Middle frontal gyrus (tissue), 1 donor: ENCODE measurements at regions not wholly inside any gene's neighbourhood (a gene's known extent, or its start where the extent isn't known, plus 50 kb on each side); places are given as distances from the start of the nearest gene placed in this dataset.

ENCODE experiments used
- DNase-seq: peaks from one replicate; pipeline ENCODE4 v3.0.0-alpha.2; 2015; ENCODE audit warnings: low spot score; ENCODE audit errors: extremely low spot score

DNA sequence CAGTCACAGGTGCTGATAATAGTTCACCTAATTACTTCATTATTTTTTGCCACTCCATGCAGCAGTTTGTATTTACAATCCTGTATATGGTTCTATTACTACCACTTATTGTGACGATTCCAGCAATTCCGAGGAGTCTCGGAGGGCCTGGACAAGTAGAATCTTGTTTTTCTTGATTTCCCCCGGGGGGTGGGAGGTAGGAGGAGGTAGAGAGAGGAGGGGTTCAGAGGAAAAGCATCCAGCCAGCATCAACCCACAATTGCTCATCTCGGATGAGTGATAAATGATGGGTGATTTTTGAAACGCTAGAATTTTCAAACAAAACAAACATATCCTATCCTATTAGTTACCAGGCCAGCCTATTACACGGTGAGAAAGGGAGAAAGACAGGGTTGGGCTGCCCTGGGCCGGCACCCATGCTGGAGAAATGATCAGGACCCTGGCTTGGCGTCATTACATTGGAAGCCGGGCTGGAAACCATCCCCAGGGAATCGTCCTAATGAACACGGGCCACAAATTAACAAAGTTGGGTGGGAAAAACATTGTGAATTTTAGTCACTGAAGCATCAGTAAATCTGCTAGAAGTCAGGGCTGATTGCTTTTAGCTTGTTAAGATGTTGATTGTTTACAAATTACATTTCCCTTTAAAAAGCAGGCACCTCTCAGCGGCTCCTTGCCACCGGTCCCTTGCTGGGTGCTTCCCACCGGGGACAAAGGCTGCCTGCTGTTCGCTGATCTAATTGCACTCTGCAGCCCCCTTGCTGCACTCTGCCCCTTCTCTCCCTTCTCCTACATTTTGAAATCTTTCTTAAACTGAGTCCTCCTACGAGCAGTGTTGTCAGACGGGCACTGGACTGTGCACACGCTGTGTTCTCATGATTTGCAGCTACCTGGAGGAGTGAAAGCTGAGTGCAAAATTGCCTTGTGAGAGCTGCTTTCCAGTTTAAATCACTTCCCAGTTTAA is 95.5 kb downstream of the FAM204A start:
- DNase-seq: no peak

DNA sequence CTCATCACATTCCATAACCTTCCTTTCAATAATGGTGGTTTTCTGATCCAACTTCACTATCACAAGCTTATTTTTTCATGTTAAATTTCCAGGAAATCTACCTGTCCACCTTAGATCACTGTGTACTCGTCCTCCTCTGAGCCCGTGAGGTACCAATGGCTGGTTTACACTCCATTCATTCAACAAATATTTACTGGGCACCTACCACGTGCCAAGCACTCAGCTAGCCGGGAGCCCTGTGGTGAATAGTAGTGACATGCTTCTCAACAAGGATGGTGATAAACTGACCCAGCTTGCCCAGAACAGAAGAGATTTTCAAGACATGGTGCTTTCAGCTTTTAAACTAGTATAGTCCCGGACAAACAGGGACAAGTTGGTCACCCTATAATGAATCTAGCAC is 98.2 kb downstream of the FAM204A start:
- no peak for DNase-seq

DNA sequence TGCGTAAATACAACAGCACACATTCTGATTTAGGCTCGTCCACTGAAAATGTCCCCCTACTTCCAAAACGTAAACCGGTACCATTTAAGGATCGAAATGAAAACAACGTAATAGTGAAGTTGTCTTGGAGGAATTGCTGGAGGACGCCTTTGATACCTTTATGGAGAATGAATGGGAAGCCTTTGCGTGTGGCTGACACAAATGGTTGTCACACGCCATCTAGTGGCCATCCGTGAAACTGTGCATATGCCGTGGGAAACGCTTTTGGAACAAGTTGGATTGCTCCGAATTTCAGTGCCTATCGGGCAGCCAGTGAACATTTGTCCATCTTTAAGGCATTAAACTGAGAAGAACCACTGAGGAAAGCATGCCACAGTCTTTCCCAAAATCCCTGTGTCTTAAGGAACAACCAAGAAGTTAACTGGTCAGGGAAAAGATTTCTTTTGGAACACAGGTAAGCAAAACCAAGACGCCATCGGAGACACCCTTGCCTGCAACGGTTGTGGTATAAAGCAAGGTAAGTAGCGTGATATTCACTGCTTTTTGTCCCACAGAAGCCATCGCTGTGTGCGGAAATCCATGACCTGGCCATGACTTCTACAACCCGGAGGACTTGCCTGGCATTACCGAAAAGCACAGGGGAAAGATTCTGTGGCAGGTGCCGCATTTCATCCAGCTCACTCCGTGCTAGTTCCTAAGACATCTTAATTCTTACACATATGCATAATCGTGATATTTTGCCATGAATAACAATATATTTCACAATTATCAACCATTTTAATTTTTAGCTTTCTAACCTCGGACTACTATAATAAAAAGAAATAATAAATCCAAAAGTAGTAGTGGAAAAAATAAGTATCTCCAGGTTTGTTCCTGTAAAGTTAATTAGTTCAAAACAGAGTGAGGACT is 100.6 kb downstream of the FAM204A start:
- peak; percentile 84 for DNase-seq

DNA sequence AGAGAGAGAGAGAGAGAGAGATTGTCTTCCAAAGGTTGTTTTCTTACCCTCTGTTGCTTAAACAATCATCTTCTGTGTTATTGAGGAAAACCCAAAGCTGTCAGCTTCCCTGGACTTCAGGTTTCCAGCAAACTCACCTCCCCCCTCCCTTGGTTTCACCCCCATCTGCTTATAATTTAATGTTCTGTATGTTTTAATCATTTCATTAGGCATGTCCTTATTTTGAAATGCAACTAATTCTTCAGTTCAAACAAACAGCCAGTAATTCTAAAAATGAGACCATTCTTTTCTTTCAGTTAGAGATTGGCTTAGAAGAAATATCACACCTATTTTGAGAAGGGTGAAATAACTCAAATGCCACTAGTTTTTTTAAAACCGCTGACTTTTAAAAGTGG is 102.9 kb downstream of the FAM204A start:
- no peak for DNase-seq

DNA sequence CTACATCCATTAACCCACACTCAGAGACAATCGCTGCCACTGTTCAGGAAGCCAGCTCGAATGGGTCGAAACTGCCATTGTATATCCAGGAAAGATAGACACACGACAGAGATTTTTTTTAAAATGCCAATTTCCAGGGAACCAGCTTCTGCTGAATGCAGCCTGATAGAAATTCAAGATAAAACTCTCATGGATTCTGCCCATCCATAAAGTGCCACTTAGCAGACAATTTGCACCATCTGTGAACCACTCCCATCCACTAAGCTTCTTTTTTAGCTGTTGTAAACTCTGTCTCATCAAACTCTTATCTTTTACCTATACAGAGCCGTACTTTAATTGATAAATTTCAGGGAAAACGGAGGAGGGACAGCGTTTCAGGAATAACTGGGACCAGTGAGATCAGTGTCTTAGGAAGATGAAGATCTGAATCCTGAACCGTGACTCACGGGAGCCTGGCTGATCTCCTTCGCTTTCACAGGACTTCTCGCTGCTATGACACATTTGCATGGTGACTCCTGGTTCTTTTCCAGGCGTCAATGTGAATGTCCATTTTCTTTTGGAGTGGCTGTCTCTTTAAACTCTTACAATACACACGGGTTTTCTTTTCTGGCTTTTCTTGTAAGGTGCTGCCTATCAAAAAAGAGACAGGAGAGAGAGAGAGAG is 103.4 kb downstream of the FAM204A start:
- no peak for DNase-seq

DNA sequence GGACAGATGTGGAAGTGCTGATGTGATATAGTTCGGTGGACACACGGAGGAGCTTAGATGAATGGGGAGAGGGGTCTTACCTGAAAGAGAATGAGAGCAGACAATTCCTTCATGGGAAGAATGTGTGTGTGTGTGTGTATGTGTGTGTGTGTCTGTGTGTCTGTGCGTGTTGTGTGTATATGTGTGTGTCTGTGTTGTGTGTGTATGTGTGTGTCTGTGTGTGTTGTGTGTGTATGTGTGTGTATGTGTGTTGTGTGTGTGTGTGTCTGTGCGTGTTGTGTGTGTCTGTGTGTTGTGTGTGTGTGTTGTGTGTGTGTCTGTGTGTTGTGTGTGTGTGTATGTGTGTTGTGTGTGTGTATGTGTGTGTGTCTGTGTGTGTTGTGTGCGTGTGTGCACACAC is 104.2 kb downstream of the FAM204A start:
- DNase-seq: no peak

DNA sequence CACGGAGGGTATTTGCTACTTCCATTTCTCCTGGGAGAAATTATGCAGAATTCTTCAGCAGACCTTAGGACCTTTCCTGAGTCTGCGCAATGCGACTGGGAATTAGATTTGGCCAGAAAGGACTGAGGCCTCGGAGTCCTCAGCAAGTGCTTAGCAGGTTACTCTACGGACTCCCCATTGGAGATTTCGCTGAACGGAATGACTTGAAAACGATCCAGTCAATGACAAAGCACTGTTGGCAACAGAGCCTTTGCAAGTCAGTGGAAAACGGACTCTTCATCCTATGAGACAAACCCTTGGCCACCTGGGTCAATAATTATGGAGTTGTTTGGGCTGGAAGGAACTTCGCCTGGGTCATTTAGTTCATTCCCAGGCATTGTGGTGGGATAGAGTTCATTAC is 107.4 kb downstream of the FAM204A start:
- no peak for DNase-seq

DNA sequence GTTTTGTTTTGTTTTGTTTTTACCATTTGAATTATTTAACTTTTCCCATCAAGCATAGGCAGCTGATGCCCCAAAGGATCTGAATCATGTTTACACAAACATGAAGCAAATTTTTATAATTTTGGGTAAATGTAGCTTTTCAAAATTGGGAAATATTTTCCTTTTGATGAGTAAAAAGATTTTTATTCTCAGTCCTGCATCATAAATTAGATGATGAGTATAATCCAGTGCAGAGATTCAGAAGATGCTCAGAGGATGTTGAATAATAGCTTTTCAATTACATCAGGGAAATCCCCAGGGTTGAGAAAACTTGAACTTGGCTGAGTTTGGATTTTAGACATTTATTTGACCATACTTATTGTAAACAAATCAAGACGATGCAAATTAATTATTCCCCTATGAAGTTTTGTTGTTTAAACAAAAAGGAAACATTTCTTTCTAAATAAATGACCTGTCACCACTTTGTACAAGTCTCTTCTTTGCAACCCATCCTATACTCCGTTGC is 121.7 kb downstream of the FAM204A start:
- DNase-seq: no peak

DNA sequence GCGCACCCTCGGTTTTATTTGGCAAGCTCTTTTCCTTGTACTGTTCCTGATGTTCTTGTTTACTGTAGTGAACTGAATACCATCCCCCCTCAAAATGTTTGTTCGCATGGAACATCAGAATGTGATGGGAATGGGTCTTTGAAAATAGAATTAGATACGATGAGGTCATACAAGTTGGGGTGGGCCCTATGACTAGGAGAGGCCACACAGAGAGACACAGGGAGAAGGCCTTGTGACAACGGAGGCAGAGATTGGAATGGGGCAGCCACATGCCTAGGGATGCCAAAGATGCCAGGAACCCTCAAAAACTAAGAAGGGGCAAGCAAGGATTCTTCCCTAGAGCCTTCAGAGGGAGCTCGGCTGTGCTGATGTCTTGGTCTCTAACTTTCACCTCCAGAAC is 123.6 kb downstream of the FAM204A start:
- no peak for DNase-seq

DNA sequence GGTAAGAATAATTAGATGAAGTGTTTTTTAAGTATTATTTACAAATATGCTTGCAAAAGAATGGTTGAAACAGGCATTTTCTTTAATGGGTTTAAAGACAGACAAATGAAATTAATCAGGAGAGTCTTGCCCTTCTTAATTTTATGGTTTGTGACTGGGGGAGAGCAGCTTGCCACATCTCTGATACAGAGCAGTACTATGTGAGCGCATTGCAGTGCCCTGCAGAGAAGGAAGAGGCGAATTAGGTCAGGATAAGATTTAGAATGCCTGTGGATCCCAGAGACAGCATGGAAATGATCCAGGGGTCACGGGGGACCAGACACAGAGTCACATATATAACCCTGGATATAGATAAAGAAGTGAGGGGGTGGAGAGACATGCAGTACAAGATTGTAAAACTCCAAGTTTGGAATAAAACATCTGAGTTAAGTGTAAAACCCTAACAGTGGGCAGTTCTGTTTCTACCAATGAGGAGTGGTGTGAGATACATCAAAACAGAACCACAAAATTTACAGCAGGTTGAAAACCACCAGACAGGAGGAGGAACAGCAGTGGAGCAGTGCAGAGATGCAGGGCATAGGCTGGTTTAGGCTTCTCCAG is 125.5 kb downstream of the FAM204A start:
- no peak for DNase-seq

DNA sequence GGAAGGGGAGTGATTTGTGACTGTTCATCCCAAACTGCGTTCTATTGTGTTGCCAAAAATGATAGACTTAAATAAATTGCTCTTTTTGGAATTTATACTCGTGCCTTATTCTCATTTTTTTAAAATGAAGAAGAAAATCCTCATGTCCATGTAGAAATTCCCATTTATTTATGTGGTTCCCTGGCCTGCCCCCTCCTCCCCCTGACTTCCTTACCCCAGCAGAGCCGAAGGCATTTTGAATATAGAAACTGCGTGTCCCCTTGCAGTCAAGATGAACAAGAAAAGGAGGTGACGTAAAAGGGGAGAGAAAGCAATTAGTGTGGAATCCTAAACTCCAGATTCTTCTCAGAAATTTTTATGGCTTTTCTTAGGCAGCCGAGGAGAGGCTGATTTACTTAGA is 126.1 kb downstream of the FAM204A start:
- DNase-seq: no peak

DNA sequence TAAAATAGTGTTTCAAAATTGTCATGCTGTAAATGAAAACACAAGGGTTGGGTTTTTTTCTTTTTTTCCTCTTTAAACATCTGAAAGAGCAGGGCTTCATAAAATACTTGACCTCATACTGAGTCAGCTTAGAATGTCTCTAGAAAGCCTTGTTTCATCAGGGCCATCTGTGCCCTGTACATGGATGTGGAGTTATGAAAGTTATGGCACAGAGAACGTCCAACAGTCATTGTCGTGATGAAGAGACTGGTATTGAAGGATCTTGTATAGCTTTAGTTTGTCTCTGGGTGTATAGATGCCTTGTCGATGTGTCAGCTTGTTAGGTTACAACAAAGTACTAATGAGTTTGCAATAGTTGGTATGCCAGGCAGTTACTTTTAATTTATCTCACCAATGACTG is 127.3 kb downstream of the FAM204A start:
- no peak for DNase-seq

DNA sequence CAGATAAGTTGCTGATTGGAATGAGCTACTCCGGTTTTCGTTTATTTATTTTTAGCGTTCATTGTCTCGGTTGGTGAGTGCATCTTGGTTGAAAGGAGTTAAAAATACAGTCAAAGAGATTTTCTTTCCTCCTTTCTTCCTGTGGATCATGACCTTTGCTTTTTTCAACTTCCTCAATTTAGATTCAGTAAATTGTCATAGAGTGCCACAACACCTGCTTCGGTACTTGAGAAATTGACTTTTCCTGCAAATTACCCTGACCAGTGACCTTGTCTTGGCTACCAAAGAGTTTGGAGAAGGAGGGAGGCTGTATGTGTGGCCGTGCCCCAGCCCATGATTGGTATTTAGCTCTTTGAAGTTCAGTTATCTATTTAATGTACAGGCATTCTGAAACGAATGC is 128.7 kb downstream of the FAM204A start:
- no peak for DNase-seq

DNA sequence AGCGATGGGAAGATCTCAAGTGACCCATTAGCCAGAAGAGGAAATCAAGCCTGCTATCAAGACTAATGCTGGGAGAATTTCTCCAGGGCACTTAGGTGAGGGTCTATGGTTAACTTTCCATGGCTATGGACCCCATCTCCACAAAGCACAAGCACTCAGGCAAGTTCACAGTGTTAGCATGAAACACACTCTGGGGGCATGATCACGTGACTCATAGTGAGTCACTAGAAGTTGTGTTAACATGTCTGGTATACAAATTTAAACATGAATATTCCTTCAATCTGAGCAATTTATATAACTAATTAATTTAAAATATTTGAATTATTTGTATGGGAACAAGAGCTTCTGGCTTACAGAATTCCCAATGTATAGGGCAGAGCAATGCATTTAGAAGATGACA is 131.8 kb downstream of the FAM204A start:
- DNase-seq: no peak

DNA sequence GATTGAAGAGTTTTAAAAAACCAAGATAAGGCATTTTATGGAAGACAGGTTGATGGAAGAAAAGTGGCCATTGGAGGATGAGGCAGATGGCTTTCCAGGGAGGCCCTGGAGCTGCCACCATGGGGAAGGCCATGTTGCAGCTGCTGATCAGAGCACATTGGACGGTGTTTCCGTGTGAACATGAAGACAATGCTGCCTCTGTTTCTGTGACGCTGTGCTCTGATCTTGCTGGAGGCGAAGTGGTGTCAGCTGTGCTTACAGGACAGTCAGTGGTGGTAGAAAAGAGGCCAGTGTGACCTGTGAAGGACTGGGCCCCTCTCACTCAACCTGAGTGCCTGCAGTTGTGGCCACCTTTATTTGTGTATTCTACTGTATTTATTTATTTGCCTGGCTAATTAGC is 132.9 kb downstream of the FAM204A start:
- no peak for DNase-seq

DNA sequence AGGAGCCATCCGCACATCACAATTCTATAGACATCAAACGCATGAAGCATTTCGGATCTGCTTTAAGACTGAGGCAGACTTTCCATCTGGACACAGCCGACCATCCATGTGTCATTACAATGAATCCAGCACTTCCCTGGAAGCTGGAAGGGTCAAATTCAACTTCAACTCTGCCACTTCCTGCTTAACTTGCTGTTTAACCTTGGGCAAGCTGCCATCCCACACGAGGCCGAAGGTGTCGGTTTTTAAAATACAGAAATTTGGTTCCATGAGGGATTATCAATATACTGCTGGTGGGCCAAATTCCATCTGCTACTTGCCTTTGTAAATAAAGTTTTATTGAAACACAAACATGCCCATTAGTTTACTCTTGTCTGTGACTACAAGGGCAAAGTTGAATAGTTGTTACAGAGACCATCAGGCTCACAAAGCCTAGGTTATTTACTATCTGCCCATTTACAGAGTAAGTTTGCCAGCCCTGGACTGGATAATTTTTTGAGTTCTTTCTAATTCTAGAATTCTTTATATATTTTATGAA is 134.6 kb downstream of the FAM204A start:
- DNase-seq: no peak

DNA sequence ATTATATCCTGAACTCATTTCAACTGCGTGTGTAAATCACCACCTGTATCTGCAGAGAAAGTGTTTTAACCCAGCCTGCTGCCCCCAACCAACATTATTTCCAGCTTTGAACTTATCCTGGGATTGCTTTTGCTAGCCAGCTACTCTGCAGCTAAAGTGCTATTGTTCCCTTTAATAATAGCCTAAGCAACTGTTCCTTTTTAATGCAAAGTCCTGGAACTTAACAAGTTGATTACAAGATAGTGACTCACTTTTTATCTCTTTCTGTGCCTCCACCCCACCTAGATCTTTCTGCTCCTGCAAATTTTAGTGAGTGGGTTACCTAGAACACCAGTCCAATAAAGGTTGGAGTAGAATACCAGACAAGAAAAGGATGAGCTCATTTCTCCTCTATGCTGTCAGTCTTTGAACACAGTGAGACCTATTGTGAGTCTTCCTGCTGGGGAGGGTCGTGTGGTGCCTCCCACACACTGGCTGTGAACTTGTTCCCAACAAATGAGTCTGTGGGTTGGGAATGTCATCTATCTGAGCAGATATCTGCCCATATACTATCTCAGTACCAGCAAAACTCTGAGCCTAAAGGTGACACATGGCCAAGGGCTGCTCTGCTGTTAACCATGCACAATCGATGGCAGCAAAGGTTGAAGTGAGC is 137.7 kb downstream of the FAM204A start:
- no peak for DNase-seq

DNA sequence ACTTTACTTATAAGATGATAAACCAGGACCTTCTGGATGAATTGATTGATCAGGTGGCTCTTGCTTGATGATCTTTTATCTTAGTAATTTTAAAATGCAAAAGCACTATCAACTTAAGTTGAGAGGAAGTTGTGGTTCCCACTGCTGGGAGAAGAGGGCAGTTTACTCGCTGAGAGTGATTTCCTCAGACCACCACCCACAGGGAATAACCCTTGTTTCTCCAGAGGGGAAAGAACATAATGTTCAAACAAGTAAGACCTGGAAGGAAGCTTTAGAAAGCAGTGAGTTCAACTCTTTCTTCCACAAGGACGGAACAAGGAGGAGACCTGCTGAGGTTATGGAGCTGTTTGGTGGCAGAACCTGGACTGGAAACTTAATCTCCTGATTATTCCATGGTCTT is 138.7 kb downstream of the FAM204A start:
- DNase-seq: no peak

DNA sequence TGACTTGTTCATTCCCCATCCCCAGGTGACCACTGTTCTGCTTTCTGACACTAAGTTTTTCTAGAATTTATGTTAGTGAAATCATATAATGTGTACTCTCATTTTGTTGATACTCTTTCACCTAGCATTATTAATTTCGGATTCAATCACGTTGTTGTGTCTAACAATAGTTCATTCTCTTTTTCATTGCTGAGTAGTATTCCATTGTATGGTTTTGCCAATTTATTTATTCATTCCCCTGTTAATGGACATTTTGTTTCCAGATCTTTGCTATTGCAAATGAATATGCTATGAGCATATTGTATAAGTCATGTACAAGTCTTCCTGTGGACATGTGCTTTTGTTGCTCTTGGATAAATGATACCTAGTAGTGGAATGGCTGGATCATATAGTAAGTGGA is 146.4 kb downstream of the FAM204A start:
- no peak for DNase-seq

DNA sequence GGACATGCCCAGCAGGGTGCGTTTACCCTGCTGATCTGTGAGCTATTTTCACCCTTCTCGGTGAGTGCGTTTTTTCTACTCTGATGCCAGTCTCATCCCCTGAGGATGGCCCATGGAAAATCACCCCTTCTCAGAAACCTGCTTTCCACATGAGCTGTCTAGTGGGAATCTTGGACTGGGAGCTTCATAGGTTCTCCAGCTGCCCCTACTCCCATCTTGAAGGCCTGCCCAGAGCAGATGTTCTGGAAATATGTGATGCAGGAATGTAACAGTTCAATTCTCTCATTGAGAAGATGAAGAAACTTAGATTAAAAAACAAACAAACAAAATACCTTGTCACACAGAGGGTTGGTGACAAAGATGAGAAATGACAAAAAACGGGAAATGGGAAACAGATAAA is 146.9 kb upstream of the RAB11FIP2 start:
- DNase-seq: no peak
